A172 (cell line): ENCODE measurements at regions not wholly inside any gene's neighbourhood (a gene's known extent, or its start where the extent isn't known, plus 50 kb on each side); places are given as distances from the start of the nearest gene placed in this dataset.

ENCODE experiments used
- DNase-seq: peaks from one replicate; pipeline ENCODE4 v3.0.0-alpha.2; 2015; ENCODE audit warnings: low spot score

DNA sequence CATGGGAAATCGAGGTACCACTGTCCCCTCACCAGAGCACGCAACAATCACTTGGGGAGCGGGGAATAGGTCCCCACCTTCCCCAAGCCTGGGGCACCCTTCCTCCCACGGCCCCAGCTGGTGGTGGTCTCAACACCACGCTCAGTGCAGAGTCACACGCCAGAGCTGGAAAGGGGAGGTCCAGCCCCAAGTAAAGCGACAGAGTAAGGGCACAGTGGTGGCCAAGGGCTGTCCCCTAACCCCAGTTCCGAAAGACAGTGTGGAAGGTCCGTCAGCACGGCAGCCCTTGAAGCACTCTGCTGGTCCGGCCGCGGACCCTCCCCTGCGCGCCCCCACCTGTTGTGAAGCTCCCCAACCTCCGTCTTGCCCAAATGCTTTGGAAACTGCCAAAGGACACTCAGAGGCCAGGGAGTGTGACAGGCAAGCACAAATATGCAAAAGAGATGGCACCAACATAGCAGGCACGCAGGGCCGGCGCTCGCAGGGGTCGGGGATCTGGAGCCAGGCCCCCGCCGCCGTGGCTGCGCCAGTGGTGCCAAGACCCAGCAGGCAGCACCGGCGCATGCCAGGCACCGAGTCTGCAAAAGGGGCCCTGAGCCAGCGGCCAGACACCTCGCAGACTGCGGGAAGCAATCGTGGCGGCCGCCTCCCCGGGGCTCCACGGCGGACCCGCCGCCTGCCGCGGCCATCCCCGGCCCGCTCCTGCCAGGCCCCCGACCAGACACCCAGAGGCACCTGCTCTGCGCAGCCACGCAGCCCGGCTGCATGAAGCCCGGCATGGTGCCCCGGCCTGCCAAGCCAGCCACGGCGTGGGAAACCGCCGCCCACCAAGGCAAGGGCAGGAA is 51.6 kb upstream of the SRRM3 start:
- DNase-seq, result no peak
